ENCODE measurements at regions not wholly inside any gene's neighbourhood (a gene's known extent, or its start where the extent isn't known, plus 50 kb on each side); places are given as distances from the start of the nearest gene placed in this dataset.

- DNase-seq (ENCODE audit: low read depth, low spot score), result no peak
- in situ Hi-C loops (cut with HindIII; ENCODE audit: low pct_unique_long_range_greater_than_20kb, low sequenced_read_pairs), result no loop called here
Measured at GRCh38 chr1:67555461-67556296, 125.5 kb upstream of the SERBP1 start.

- in situ Hi-C loops (cut with HindIII; ENCODE audit: low pct_unique_long_range_greater_than_20kb, low sequenced_read_pairs), result no loop called here
Measured at GRCh38 chr1:67556297-67556900, 126.2 kb upstream of the SERBP1 start.

GRCh38 chr1:67557696-67558448, 127.1 kb upstream of the GADD45A start:
- DNase-seq (ENCODE audit: low read depth, low spot score), result no peak
- in situ Hi-C loops (cut with HindIII; ENCODE audit: low pct_unique_long_range_greater_than_20kb, low sequenced_read_pairs), result no loop called here

More at GRCh38 chr1:67556297-67556900, 126.2 kb upstream of the SERBP1 start:
- DNase-seq (ENCODE audit: low read depth, low spot score), result no peak

GRCh38 chr1:67558449-67559193, 126.4 kb upstream of the GADD45A start:
- in situ Hi-C loops (cut with HindIII; ENCODE audit: low pct_unique_long_range_greater_than_20kb, low sequenced_read_pairs), result no loop called here
- DNase-seq (ENCODE audit: low read depth, low spot score), result no peak

- DNase-seq (ENCODE audit: low read depth, low spot score), result peak; percentile 4
- in situ Hi-C loops (cut with HindIII; ENCODE audit: low pct_unique_long_range_greater_than_20kb, low sequenced_read_pairs), result no loop called here
Measured at GRCh38 chr1:67559222-67559700, 125.7 kb upstream of the GADD45A start.

- DNase-seq (ENCODE audit: low read depth, low spot score), result no peak
- in situ Hi-C loops (cut with HindIII; ENCODE audit: low pct_unique_long_range_greater_than_20kb, low sequenced_read_pairs), result no loop called here
Measured at GRCh38 chr1:67560580-67561255, 124.3 kb upstream of the GADD45A start.

GRCh38 chr1:67561704-67562113, 123.3 kb upstream of the GADD45A start:
- in situ Hi-C loops (cut with HindIII; ENCODE audit: low pct_unique_long_range_greater_than_20kb, low sequenced_read_pairs), result no loop called here
- DNase-seq (ENCODE audit: low read depth, low spot score), result peak; percentile 85

GRCh38 chr1:67563684-67564083, 121.3 kb upstream of the GADD45A start:
- in situ Hi-C loops (cut with HindIII; ENCODE audit: low pct_unique_long_range_greater_than_20kb, low sequenced_read_pairs), result no loop called here
- DNase-seq (ENCODE audit: low read depth, low spot score), result no peak

GRCh38 chr1:67564193-67564592, 120.8 kb upstream of the GADD45A start:
- in situ Hi-C loops (cut with HindIII; ENCODE audit: low pct_unique_long_range_greater_than_20kb, low sequenced_read_pairs), result no loop called here
- no peak for DNase-seq (ENCODE audit: low read depth, low spot score)

GRCh38 chr1:67566803-67567377, 118.1 kb upstream of the GADD45A start:
- in situ Hi-C loops (cut with HindIII; ENCODE audit: low pct_unique_long_range_greater_than_20kb, low sequenced_read_pairs), result no loop called here
- no peak for DNase-seq (ENCODE audit: low read depth, low spot score)

GRCh38 chr1:67570486-67571143, 114.4 kb upstream of the GADD45A start:
- in situ Hi-C loops (cut with HindIII; ENCODE audit: low pct_unique_long_range_greater_than_20kb, low sequenced_read_pairs), result no loop called here
- no peak for DNase-seq (ENCODE audit: low read depth, low spot score)

GRCh38 chr1:67571406-67571805, 113.6 kb upstream of the GADD45A start:
- DNase-seq (ENCODE audit: low read depth, low spot score), result no peak
- in situ Hi-C loops (cut with HindIII; ENCODE audit: low pct_unique_long_range_greater_than_20kb, low sequenced_read_pairs), result no loop called here

GRCh38 chr1:67571901-67572593, 113.0 kb upstream of the GADD45A start:
- in situ Hi-C loops (cut with HindIII; ENCODE audit: low pct_unique_long_range_greater_than_20kb, low sequenced_read_pairs), result no loop called here
- no peak for DNase-seq (ENCODE audit: low read depth, low spot score)

GRCh38 chr1:67572594-67573221, 112.3 kb upstream of the GADD45A start:
- in situ Hi-C loops (cut with HindIII; ENCODE audit: low pct_unique_long_range_greater_than_20kb, low sequenced_read_pairs), result no loop called here
- DNase-seq (ENCODE audit: low read depth, low spot score), result no peak

- peak; percentile 52 for DNase-seq (ENCODE audit: low read depth, low spot score)
- in situ Hi-C loops (cut with HindIII; ENCODE audit: low pct_unique_long_range_greater_than_20kb, low sequenced_read_pairs), result no loop called here
Measured at GRCh38 chr1:67573311-67573872, 111.6 kb upstream of the GADD45A start.

Measured in SK-MEL-5 (cell line).